CD14-positive monocyte (primary cell): ENCODE measurements at regions not wholly inside any gene's neighbourhood (a gene's known extent, or its start where the extent isn't known, plus 50 kb on each side); places are given as distances from the start of the nearest gene placed in this dataset.
A peak's percentile ranks its signal among the peaks of the same experiment; 100 is the strongest.

Experiments used
- DNase-seq, 3 donors: peaks; one replicate each; pipeline ENCODE4 v3.0.0-alpha.2; 2011 to 2022
- H2AFZ ChIP-seq: 2 replicates; pipeline ENCODE4 v1.6.0; 2012; ENCODE audit warnings: mild to moderate bottlenecking, low read depth, low read length, inconsistent platforms; ENCODE audit not compliant: insufficient read depth, poor library complexity, severe bottlenecking
- H3K27ac ChIP-seq, 2 donors: 1 replicate in 1 of 2; 2 replicates in 1 of 2; pipeline ENCODE4 v1.5.1; 2012 to 2013; ENCODE audit warnings: low read length in 2 of 2, control low read depth in 1 of 2, inconsistent platforms in 1 of 2, low read depth in 1 of 2, mild to moderate bottlenecking in 1 of 2
- H3K27me3 ChIP-seq, 2 donors: one replicate each; pipeline versions ENCODE4 v1.6.0 to v1.6.1; 2011 to 2013; ENCODE audit warnings: low read length in 2 of 2; ENCODE audit not compliant: control insufficient read depth in 2 of 2, insufficient read depth in 2 of 2
- H3K36me3 ChIP-seq, 2 donors: replicated peaks in 1 of 2; 1 replicate in 1 of 2; 2 replicates in 1 of 2; pipeline versions ENCODE4 v1.5.1 to v1.6.1; 2012 to 2013; ENCODE audit warnings: low read length in 2 of 2, control low read depth in 1 of 2, inconsistent platforms in 1 of 2, mild to moderate bottlenecking in 1 of 2; ENCODE audit not compliant: insufficient read depth in 2 of 2, control insufficient read depth in 1 of 2
- H3K4me1 ChIP-seq, 2 donors: 1 replicate in 1 of 2; 2 replicates in 1 of 2; pipeline versions ENCODE4 v1.5.1 to v1.6.1; 2012 to 2013; ENCODE audit warnings: low read length in 2 of 2, control low read depth in 1 of 2, inconsistent platforms in 1 of 2, mild to moderate bottlenecking in 1 of 2, moderate library complexity in 1 of 2; ENCODE audit not compliant: insufficient read depth in 2 of 2, control insufficient read depth in 1 of 2
- H3K4me2 ChIP-seq: replicated peaks from 2 replicates; pipeline ENCODE3; 2012; ENCODE audit warnings: low read length, moderate library complexity, mild to moderate bottlenecking; ENCODE audit not compliant: poor library complexity, severe bottlenecking; ENCODE audit errors: extremely low read depth
- H3K4me3 ChIP-seq, 3 experiments: fragments of 200-600 bp in 1 of 3; sonication (generic) in 1 of 3; replicated peaks in 1 of 3; 1 replicate in 2 of 3; 2 replicates in 1 of 3; pipeline ENCODE4 v1.5.1; 2011 to 2013; ENCODE audit warnings: low read length in 3 of 3, mild to moderate bottlenecking in 3 of 3, control low read depth in 2 of 3, low read depth in 2 of 3, inconsistent platforms in 1 of 3, moderate library complexity in 1 of 3
- H3K79me2 ChIP-seq: 2 replicates; pipeline ENCODE4 v1.6.0; 2012; ENCODE audit warnings: mild to moderate bottlenecking, control low read depth, inconsistent platforms, low read length, moderate library complexity; ENCODE audit not compliant: insufficient read depth
- H3K9ac ChIP-seq: 2 replicates; pipeline ENCODE4 v1.6.0; 2017; ENCODE audit warnings: low read length, mild to moderate bottlenecking; ENCODE audit not compliant: insufficient read depth, poor library complexity, severe bottlenecking
- H3K9me3 ChIP-seq, 2 donors: replicated peaks in 1 of 2; 1 replicate in 1 of 2; 2 replicates in 1 of 2; pipeline versions ENCODE4 v1.5.1 to v1.6.1; 2012 to 2013; ENCODE audit warnings: low read length in 2 of 2, control low read depth in 1 of 2; ENCODE audit not compliant: control insufficient read depth in 1 of 2, insufficient read depth in 1 of 2
- H4K20me1 ChIP-seq: 2 replicates; pipeline ENCODE4 v1.6.0; 2012; ENCODE audit warnings: mild to moderate bottlenecking, low read length, control low read depth, moderate library complexity; ENCODE audit not compliant: insufficient read depth
- H3K27ac Mint-ChIP-seq, 7 donors: one replicate each; pipeline ENCODE4 v1.8.0; 2020; ENCODE audit warnings: mild to moderate bottlenecking in 7 of 7, mixed read lengths in 7 of 7, moderate library complexity in 6 of 7, inconsistent platforms in 2 of 7
- H3K27me3 Mint-ChIP-seq, 3 donors: one replicate each; pipeline ENCODE4 v1.8.0; 2021 to 2022; ENCODE audit warnings: low read depth in 3 of 3, mild to moderate bottlenecking in 3 of 3, mixed read lengths in 3 of 3, moderate library complexity in 3 of 3, inconsistent platforms in 1 of 3
- H3K36me3 Mint-ChIP-seq, 2 donors: one replicate each; pipeline ENCODE4 v1.8.0; 2020; ENCODE audit warnings: mixed read lengths in 2 of 2, inconsistent platforms in 1 of 2, mild to moderate bottlenecking in 1 of 2
- H3K4me1 Mint-ChIP-seq: one replicate; pipeline ENCODE4 v1.8.0; 2020; ENCODE audit warnings: mild to moderate bottlenecking, mixed read lengths
- H3K4me3 Mint-ChIP-seq, 2 donors: one replicate each; pipeline ENCODE4 v1.8.0; 2020; ENCODE audit warnings: mild to moderate bottlenecking in 2 of 2, mixed read lengths in 2 of 2, moderate library complexity in 1 of 2
- H3K9me3 Mint-ChIP-seq, 7 donors: one replicate each; pipeline ENCODE4 v1.8.0; 2020 to 2022; ENCODE audit warnings: mixed read lengths in 7 of 7, mild to moderate bottlenecking in 6 of 7, moderate library complexity in 6 of 7, inconsistent platforms in 2 of 7
- CTCF ChIP-seq: fragments of 200-600 bp; IDR thresholded peaks from one replicate; pipeline ENCODE4 v1.8.0; 2022; ENCODE audit warnings: antibody characterized with exemption, mild to moderate bottlenecking
- WGBS: methylation state at CpG from one replicate; pipeline ENCODE4 v1.1.5; 2013; ENCODE audit warnings: missing lambda C conversion rate; ENCODE audit not compliant: insufficient coverage; 5-methylcytosine and 5-hydroxymethylcytosine counted together
- intact Hi-C, 2 donors: fragments of 100-400 bp; cut with micrococcal nuclease; formaldehyde crosslinking; loops; one replicate each; pipeline versions ENCODE4 v1.15.0 to v1.15.1; 2023

GRCh38 chr4:184892999-184893398 lies 67.2 kb upstream of the ACSL1 start:
- no peaks in the 10 kb centered on the region for H4K20me1 ChIP-seq
- no peak overlapping the region for H3K27ac Mint-ChIP-seq
- H3K27me3 ChIP-seq = no peaks in the 10 kb centered on the region
- no peak for TF ChIP-seq CTCF
- H3K4me3 ChIP-seq = no peak overlapping the region
- intact Hi-C loops = loop anchor here in 1 of 2 donors (10.0 kb wide), 1 partner anchor 68 kb away; the partner anchor contains the start of gene ACSL1
- H2AFZ ChIP-seq = no peak overlapping the region
- H3K36me3 Mint-ChIP-seq = peaks cover 0 to 10% of the 10 kb centered on the region in 2 donors
- H3K4me3 Mint-ChIP-seq = no peak overlapping the region
- no peaks in the 10 kb centered on the region for H3K9me3 ChIP-seq
- H3K27ac ChIP-seq = no peak overlapping the region
- H3K9ac ChIP-seq = no peak overlapping the region
- peaks cover 69 to 76% of the 10 kb centered on the region in 2 donors for H3K4me1 ChIP-seq
- whole genome bisulfite sequencing = 100% methylated on average over 2 of the region's 3 CpGs
- no peaks in the 10 kb centered on the region for H3K36me3 ChIP-seq
- H3K27me3 Mint-ChIP-seq = peaks cover 0 to 4% (median 2%) of the 10 kb centered on the region in 3 donors
- DNase-seq = no peak
- peaks cover 72% of the 10 kb centered on the region for H3K4me1 Mint-ChIP-seq
- H3K79me2 ChIP-seq = no peaks in the 10 kb centered on the region
- H3K9me3 Mint-ChIP-seq = peaks cover 2 to 13% (median 6%) of the 10 kb centered on the region in 7 donors
- no peak overlapping the region for H3K4me2 ChIP-seq

- Histone ChIP-seq H3K36me3 (no peaks in the 10 kb centered on the region), H3K4me1 (peaks cover 72 to 79% of the 10 kb centered on the region in 2 donors), H3K27me3 (no peaks in the 10 kb centered on the region), H4K20me1 (no peaks in the 10 kb centered on the region), H3K4me3 (peak overlapping the region in 1 of 3 experiments; percentile 62), H3K4me2 (peak overlapping the region; percentile 18), H3K79me2 (no peaks in the 10 kb centered on the region), H3K9me3 (no peaks in the 10 kb centered on the region), H3K27ac (no peak overlapping the region), H3K9ac (no peak overlapping the region), H2AFZ (no peak overlapping the region)
- Mint-ChIP-seq H3K27ac (peak overlapping the region in 6 of 7 donors; percentile 41 to 96 (median 73)), H3K27me3 (peaks cover 0 to 5% (median 2%) of the 10 kb centered on the region in 3 donors), H3K4me3 (peak overlapping the region in 1 of 2 donors; percentile 47), H3K9me3 (peaks cover 0 to 13% (median 6%) of the 10 kb centered on the region in 7 donors), H3K36me3 (peaks cover 2 to 10% of the 10 kb centered on the region in 2 donors), H3K4me1 (peaks cover 73% of the 10 kb centered on the region)
- intact Hi-C loops = loop anchor here in 1 of 2 donors (10.0 kb wide), 1 partner anchor 69 kb away; the partner anchor contains the start of gene ACSL1
- WGBS = 12% methylated on average over 3 of the region's 10 CpGs
- peak in 2 of 3 donors; percentile 15 to 67 for DNase-seq
- no peak for TF ChIP-seq CTCF
These were observed 68.2 kb upstream of the ACSL1 start for GRCh38 chr4:184893801-184894571.
